Choroid plexus epithelial cell (primary cell): ENCODE measurements at regions not wholly inside any gene's neighbourhood (a gene's known extent, or its start where the extent isn't known, plus 50 kb on each side); places are given as distances from the start of the nearest gene placed in this dataset.

Experiments
- DNase-seq: peaks from one replicate; pipeline ENCODE4 v3.0.0-alpha.2; 2010; ENCODE audit warnings: low read depth
- H3K4me3 ChIP-seq: 2 replicates; pipeline ENCODE4 v1.5.1; 2011; ENCODE audit warnings: low read depth, mild to moderate bottlenecking, control low read depth, low read length, moderate library complexity
- CTCF ChIP-seq: conservative IDR thresholded peaks from 2 replicates; pipeline ENCODE4 v1.5.1; 2011; ENCODE audit warnings: low read depth, mild to moderate bottlenecking, control low read depth, inconsistent platforms, low read length, moderate library complexity

GRCh38 chr6:114595591-114595990 is 252.8 kb upstream of the HS3ST5 start:
- no peak overlapping the region for H3K4me3 ChIP-seq
- DNase-seq: no peak
- TF ChIP-seq CTCF: no peak

- H3K4me3 ChIP-seq: no peak overlapping the region
- no peak for DNase-seq
- no peak for TF ChIP-seq CTCF
Observed at GRCh38 chr6:114595186-114595585, 252.4 kb upstream of the HS3ST5 start.

- no peak overlapping the region for H3K4me3 ChIP-seq
- TF ChIP-seq CTCF: no peak
- no peak for DNase-seq
Observed at GRCh38 chr6:114592506-114592905, 249.7 kb upstream of the HS3ST5 start.

GRCh38 chr6:114588726-114589125 is 245.9 kb upstream of the HS3ST5 start:
- no peak for DNase-seq
- no peak overlapping the region for H3K4me3 ChIP-seq
- no peak for TF ChIP-seq CTCF

GRCh38 chr6:114586298-114586697 is 243.5 kb upstream of the HS3ST5 start:
- DNase-seq: no peak
- H3K4me3 ChIP-seq: no peak overlapping the region
- TF ChIP-seq CTCF: no peak

GRCh38 chr6:114581293-114581692 is 238.5 kb upstream of the HS3ST5 start:
- TF ChIP-seq CTCF: no peak
- H3K4me3 ChIP-seq: no peak overlapping the region
- no peak for DNase-seq

- DNase-seq: no peak
- H3K4me3 ChIP-seq: no peak overlapping the region
- TF ChIP-seq CTCF: no peak
Observed at GRCh38 chr6:114580882-114581281, 238.1 kb upstream of the HS3ST5 start.
